A673 (cell line): ENCODE measurements at regions not wholly inside any gene's neighbourhood (a gene's known extent, or its start where the extent isn't known, plus 50 kb on each side); places are given as distances from the start of the nearest gene placed in this dataset.
A peak's percentile ranks its signal among the peaks of the same experiment; 100 is the strongest.

Source experiments
- BruUV-seq: library from RNA; stranded (reverse); fragments of 400-500 nt; replicated peaks from 2 replicates; lab custom pipeline; 2021; lab: Mats Ljungman, UMichigan
- CTCF ChIA-PET: fragments of 300-600 bp; sonication (Branson Sonifier 250); formaldehyde crosslinking; loops from one replicate; lab custom pipeline; 2022; ENCODE audit warnings: antibody characterized with exemption; lab: Charles Lee
- POLR2A ChIA-PET: fragments of 300-600 bp; sonication (Branson Sonifier 250); formaldehyde crosslinking; loops from one replicate; lab custom pipeline; 2022; ENCODE audit warnings: antibody characterized with exemption; ENCODE audit not compliant: low non-redundant PET; lab: Charles Lee
- DNase-seq: peaks from one replicate; pipeline ENCODE4 v3.0.0-alpha.2; 2015; ENCODE audit warnings: low spot score
- H3K27ac ChIP-seq: fragments of 200-600 bp; sonication (generic); 2 replicates; pipeline ENCODE4 v1.5.1; 2016; ENCODE audit warnings: mixed run types, low read depth, mild to moderate bottlenecking, mixed read lengths, antibody characterized with exemption, low read length; ENCODE audit not compliant: poor library complexity, severe bottlenecking
- H3K27me3 ChIP-seq: fragments of 200-600 bp; sonication (generic); replicated peaks from 2 replicates; pipeline ENCODE4 v1.6.1; 2017; ENCODE audit warnings: mixed run types, low read depth, mild to moderate bottlenecking, mixed read lengths, antibody characterized with exemption, low read length; ENCODE audit not compliant: insufficient read depth, poor library complexity
- H3K36me3 ChIP-seq: fragments of 200-600 bp; sonication (generic); 2 replicates; pipeline ENCODE4 v1.6.1; 2016; ENCODE audit warnings: mixed run types, mild to moderate bottlenecking, mixed read lengths, antibody characterized with exemption, low read length; ENCODE audit not compliant: insufficient read depth, poor library complexity, severe bottlenecking
- H3K4me1 ChIP-seq: fragments of 200-600 bp; sonication (generic); 2 replicates; pipeline ENCODE4 v1.6.1; 2017; ENCODE audit warnings: mixed run types, mild to moderate bottlenecking, mixed read lengths, antibody characterized with exemption, low read length; ENCODE audit not compliant: insufficient read depth, poor library complexity, severe bottlenecking
- H3K4me3 ChIP-seq: fragments of 200-600 bp; sonication (generic); 2 replicates; pipeline ENCODE4 v1.5.1; 2016; ENCODE audit warnings: low read depth, mixed run types, mild to moderate bottlenecking, mixed read lengths, low read length; ENCODE audit not compliant: poor library complexity, severe bottlenecking
- H3K9me3 ChIP-seq: fragments of 200-600 bp; sonication (generic); 2 replicates; pipeline ENCODE4 v1.6.1; 2016; ENCODE audit warnings: mixed run types, low read depth, mild to moderate bottlenecking, mixed read lengths, antibody characterized with exemption, low read length; ENCODE audit not compliant: poor library complexity, severe bottlenecking
- CTCF ChIP-seq: fragments of 300-800, 200-600 bp; sonication (generic); conservative IDR thresholded peaks from 2 replicates; pipeline ENCODE4 v1.5.1; 2017; ENCODE audit warnings: low read depth, mild to moderate bottlenecking, antibody characterized with exemption, low read length, moderate library complexity, mixed read lengths
- EZH2 ChIP-seq: fragments of 200-600 bp; sonication (generic); IDR thresholded peaks from 2 replicates; pipeline ENCODE4 v1.6.1; 2017; ENCODE audit warnings: borderline replicate concordance, low read depth, mild to moderate bottlenecking, mixed read lengths, antibody characterized with exemption, low read length; ENCODE audit not compliant: poor library complexity, severe bottlenecking
- intact Hi-C: fragments of 100-400 bp; cut with micrococcal nuclease; formaldehyde crosslinking; loops from one replicate; pipeline ENCODE4 v1.10.0; 2022; ENCODE audit not compliant: unreplicated experiment

GRCh38 chr6:14873781-14874441, 372.0 kb upstream of the JARID2 start:
- intact Hi-C loops: no loop called here
- H3K9me3 ChIP-seq: no peaks in the 10 kb centered on the region
- H3K4me1 ChIP-seq: peaks cover 42% of the 10 kb centered on the region
- ChIA-PET CTCF (no interaction called here), POLR2A (interaction anchor here (0.6 kb wide), 1 partner anchor 539 kb away, joined by 3 read pairs; no protein-coding TSS in a partner anchor)
- no peaks in the 10 kb centered on the region for H3K27me3 ChIP-seq
- no TSS peak for BruUV-seq
- H3K36me3 ChIP-seq: no peaks in the 10 kb centered on the region
- peak overlapping the region; percentile 17 for H3K27ac ChIP-seq
- no peak for DNase-seq
- H3K4me3 ChIP-seq: no peak overlapping the region
- no peak for TF ChIP-seq EZH2
- TF ChIP-seq CTCF: no peak

- Histone ChIP-seq H3K27me3 (no peaks in the 10 kb centered on the region), H3K27ac (peak overlapping the region; percentile 96), H3K36me3 (no peaks in the 10 kb centered on the region), H3K9me3 (no peaks in the 10 kb centered on the region), H3K4me1 (peaks cover 50% of the 10 kb centered on the region), H3K4me3 (no peak overlapping the region)
- no TSS peak for BruUV-seq
- POLR2A ChIA-PET: no interaction called here
- CTCF ChIA-PET: no interaction called here
- DNase-seq: no peak
- intact Hi-C loops: no loop called here
- TF ChIP-seq EZH2: no peak
- TF ChIP-seq CTCF: no peak
These were observed 370.8 kb upstream of the JARID2 start for GRCh38 chr6:14874975-14875480.

- Histone ChIP-seq H3K27ac (peak overlapping the region; percentile 96), H3K4me3 (no peak overlapping the region), H3K9me3 (no peaks in the 10 kb centered on the region), H3K4me1 (peaks cover 56% of the 10 kb centered on the region), H3K27me3 (no peaks in the 10 kb centered on the region), H3K36me3 (no peaks in the 10 kb centered on the region)
- ChIA-PET CTCF (no interaction called here), POLR2A (no interaction called here)
- DNase-seq: no peak
- no TSS peak for BruUV-seq
- TF ChIP-seq CTCF (no peak), EZH2 (no peak)
- intact Hi-C loops: loop anchor here (2.0 kb wide), 2 partner anchors 233 to 493 kb away; no protein-coding TSS in a partner anchor
These were observed 370.3 kb upstream of the JARID2 start for GRCh38 chr6:14875481-14876063.
